HG03558 (cell line): ENCODE measurements at regions not wholly inside any gene's neighbourhood (a gene's known extent, or its start where the extent isn't known, plus 50 kb on each side); places are given as distances from the start of the nearest gene placed in this dataset.
"Not testable (repeated sequence)": the region's sequence is repeated elsewhere in the genome, so short reads cannot be mapped to it uniquely, and the experiment has no call there.

Experiments
- ATAC-seq: cut with Tn5 transposase; IDR thresholded peaks from one replicate; pipeline ENCODE4 v1.9.1; 2021; ENCODE audit warnings: moderate number of reproducible peaks; ENCODE audit not compliant: unreplicated experiment; ENCODE audit errors: extremely low read depth

DNA sequence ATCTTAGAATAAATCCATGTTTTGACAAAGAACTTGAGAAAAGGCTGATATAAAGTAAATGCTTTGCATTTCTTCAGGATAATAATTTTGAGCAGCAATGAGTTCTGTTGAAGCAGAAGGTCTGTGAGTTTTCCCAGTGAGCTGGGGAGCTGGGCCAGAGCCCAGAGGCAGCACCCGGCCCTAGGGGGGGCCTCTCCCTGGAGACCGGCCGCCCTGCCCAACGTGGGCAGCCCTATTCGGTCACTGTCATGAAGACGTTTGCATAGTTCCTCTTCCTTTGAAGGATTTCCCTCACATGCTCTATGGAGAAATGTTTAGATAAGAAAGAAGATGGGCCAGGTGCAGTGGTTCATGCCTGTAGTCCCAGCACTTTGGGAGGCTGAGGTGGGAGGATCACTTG lies 404.8 kb downstream of the THBS2 start:
- no peak for ATAC-seq

DNA sequence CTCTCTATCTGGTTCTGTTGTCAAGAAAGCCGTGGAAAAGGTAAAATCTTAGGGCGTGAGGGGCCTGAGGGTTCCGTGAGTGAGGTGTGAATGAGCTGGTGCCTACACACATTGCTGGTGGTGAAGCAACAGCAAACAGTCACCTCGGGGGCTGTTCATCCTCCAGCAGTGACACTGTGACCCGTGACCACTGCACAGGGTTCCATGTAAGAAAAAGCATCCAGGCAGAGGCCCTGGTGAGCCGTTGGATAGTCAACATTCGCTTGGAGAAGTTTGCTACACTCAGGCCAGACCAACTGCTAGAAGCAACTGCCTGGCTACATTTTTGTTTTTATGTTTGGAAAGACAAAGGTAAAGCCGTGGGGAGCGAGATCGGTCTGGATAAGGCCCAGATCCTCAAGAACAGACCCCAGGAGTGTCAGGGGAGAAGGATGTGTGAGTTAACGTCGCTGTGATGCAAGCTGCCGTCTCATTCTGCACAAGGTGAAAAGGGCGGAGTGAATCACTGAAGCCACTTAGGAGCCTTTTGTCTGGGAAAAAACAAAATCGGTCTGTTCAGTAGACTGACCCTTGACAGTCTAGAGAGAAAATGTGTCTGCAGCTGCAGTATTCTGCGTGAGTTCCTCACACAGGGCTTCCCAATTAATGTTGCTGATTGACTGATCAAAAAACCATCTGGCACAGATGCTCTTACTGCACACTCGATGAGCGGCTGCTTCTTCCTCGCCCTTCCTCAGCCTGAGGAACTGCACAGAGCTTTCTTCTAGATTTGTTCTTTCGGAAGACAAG lies 404.0 kb downstream of the SMOC2 start:
- ATAC-seq, result no peak

DNA sequence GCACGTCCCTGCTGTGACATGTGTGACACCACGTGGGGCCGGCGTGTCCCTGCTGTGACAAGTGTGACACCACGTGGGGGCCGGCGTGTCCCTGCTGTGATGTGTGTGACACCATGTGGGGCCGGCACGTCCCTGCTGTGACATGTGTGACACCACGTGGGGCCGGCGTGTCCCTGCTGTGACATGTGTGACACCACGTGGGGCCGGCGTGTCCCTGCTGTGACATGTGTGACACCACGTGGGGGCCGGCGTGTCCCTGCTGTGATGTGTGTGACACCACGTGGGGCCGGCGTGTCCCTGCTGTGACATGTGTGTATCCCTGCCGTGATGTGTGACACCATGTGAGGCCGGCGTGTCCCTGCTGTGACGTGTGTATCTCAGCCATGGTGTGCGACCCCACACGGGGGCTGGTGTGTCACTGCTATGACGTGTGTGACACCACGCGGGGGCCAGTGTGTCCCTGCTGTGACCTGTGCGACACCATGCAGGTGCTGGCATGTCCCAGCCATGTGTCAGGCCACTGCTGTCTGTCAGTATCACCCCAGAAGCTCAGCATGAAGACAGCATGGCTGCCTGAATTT lies 401.7 kb downstream of the SMOC2 start:
- not testable (repeated sequence) for ATAC-seq

DNA sequence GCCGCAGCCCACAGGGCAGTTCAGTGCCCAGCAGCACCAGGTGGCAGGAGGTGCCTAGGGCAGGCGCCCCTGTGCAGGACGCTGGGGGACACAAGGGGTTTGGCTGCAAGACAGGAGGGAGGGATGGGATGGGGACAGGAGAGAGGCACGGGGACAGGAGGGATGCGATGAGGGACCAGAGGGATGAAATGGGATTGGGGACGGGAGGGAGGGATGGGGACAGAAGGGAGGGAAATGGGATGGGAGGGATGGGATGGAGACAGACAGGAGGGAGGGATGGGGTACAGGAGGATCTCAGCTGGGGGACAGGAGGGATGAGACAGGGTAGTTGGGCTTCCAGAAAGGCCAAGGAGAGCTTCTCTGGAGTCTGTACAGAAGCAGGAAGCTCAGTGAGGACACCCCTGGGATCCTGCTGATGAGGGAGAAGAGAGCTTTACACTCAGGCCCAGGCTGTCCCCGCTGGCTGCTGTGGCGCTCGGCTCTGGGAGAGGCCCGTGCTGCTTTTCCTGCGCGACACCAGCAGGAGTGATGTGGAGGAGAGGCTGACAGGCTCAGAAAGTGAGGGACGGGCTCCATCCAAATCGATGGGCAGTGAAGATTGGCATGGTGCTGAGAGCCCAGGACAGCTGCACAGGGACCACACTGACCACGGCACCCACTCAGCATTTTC lies 400.8 kb downstream of the SMOC2 start:
- ATAC-seq, result no peak

DNA sequence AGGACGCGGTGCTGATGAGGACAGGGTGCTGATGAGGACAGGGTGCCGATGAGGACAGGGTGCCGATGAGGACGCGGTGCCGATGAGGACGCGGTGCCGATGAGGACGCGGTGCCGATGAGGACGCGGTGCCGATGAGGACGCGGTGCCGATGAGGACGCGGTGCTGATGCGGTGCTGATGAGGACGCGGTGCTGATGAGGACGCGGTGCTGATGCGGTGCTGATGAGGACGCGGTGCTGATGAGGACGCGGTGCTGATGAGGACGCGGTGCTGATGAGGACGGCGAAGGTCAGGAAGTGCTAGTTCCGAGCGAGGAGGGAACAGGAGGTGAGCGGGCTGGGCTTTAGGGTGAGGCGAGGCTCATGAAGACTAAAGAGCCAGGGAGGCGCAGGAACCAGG lies 399.9 kb downstream of the SMOC2 start:
- not testable (repeated sequence) for ATAC-seq

DNA sequence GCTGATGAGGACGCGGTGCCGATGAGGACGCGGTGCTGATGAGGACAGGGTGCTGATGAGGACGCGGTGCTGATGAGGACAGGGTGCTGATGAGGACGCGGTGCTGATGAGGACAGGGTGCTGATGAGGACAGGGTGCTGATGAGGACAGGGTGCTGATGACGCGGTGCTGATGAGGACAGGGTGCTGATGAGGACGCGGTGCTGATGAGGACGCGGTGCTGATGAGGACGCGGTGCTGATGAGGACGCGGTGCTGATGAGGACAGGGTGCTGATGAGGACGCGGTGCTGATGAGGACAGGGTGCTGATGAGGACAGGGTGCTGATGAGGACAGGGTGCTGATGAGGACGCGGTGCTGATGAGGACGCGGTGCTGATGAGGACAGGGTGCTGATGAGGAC lies 399.3 kb downstream of the SMOC2 start:
- not testable (repeated sequence) for ATAC-seq

DNA sequence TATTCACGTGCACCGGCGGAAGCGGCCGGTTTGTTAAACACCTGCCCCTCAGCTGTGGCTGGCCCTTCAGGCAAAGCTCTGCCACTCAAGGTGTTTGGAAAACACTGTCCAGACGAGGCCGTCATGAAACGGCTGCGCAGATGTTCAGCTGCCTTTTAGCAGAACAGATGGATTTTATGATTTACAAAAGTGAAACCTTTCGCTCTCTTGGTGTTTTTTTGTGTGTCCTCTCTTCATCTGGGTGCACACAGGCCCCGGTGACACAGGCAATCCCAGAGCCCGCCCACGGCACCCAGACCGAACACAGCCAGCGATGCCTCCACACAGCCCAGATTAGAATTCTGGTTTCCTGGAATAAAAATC lies 397.0 kb downstream of the SMOC2 start:
- ATAC-seq, result no peak

DNA sequence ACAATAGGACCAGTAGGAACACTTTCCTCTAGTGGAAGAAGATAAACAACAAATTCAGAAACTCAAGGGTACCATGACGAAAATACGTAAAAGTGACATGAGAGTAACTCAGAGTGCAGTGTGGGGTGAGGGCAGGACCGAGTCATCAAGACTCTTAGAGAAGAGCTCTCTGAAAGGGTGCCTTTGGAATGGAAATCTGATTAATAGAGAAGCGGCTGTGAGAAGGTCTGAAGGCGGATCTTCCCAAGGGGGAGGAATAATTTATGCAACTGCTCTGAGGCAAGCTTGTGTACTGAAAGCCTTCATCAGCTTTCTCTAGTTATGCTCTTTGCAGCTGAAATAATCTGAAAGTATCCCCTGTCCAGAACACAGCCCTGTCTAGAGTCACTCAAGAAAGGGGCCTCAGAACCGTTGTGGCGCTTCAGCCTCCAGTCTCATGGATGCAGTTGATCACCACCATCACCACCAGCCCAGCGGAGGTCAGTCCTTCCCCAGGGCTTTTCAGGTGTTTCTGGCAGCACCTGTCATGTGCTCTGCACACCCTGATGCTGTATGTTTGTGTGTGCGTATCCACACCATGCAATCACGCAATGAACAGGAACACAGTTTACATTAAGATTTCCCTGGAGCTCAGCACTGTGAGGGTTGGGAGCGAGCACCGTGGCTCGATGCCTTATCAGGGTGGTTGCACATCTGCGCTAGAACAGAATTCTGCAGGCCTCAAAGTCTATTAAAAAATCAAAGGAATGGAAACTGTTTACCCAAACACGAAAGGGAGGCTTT lies 396.5 kb downstream of the SMOC2 start:
- no peak for ATAC-seq

DNA sequence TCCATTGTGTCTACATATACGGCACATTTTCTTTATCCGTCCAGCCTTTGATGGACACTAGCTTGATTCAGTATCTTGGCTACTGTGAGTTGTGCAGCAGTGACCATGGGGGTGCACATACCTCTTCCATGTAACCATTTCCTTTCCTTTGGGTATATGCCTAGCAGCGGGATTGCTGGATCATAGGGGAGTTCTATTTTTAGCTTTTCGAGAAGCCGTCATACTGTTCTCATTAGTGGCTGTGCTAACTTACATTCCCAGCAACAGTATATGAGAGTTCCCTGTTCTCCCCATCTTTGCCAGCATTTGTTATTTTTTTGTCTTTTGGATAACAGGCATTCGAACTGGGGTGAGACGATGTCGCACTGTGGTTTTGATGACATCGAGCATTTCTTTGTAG lies 395.0 kb downstream of the SMOC2 start:
- ATAC-seq, result no peak

DNA sequence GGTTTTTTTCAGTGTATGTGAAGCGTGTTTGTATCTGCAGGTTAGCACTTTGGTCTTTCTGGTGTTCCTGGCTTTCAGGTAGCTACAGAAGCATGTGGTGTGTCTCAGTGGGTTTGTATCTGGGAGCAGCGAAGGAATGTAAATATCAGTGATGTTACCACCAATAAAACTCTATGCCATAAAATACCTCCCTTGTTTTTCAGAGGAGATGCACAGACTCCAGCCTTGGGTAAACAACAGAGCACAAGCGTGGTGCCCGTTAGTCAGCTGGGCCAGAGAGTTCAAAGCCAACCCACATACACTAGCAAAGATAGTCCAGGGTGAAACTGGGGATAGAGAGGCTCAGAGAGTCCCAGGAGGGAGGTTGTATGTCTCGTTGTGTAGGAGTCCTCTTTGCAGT lies 393.8 kb downstream of the SMOC2 start:
- ATAC-seq, result no peak

- no peak for ATAC-seq
Measured at GRCh38 chr6:168834042-168834587, 393.1 kb downstream of the SMOC2 start.

- ATAC-seq, result no peak
Measured at GRCh38 chr6:168828800-168829199, 387.8 kb downstream of the SMOC2 start.

DNA sequence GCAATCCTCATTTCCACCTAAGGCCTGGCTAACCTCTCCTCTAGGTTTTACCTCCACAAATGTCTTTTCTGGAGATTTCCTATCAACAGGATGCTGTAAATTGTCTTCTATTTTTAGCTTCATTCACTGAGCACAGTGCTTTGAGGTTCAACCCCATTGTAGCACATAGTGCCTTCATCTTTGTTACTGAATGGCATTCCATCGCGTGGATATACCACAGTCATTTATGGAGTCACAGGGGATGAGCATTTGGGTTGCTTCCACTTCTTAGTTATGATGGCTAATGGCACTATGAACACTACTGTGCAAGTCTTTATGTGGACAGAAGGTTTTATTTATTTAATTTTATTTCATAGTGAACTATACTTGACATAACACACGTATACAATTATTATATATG lies 387.1 kb downstream of the SMOC2 start:
- no peak for ATAC-seq

- ATAC-seq, result no peak
Measured at GRCh38 chr6:168827586-168827871, 386.5 kb downstream of the SMOC2 start.

DNA sequence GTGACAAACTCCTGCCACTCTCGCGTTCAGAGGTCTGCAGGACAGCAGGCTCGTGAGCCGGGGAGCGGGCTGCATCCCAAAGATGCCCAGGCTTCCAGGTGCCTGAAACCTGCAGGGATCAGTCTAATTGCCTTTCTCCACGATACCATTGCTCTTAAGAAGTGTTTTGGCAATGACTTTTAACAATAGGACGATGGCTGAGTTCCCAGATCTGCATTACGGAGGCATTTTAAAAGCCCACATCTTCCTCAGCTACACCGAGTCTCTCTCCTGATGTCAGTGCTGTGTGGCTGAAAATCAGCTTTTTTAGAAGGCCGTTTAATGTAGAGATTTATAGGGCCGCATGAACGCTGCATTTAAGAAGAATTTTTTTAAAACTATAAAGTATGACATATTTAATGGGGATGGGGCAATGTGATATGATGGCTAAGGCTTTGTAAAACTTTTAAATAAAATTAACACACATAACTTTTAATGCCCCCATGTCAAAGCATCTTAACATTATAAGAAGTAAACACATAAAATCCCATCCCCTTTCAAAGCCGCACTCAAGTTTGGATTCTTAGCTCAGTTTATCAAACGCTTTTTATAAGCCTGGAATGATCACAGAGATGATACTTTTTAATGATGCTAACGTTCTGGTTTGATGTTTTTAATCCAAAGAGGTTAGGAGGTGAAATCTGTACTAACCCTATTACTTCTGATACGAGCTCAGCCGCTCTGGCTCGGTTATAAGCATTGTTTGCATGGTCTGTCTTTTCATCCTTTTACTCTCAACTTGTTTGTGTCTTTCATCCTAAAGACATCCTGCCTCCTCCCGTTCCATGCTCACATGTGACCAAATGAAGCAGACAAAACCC lies 386.0 kb downstream of the SMOC2 start:
- ATAC-seq, result no peak

- no peak for ATAC-seq
Measured at GRCh38 chr6:168826078-168826390, 385.1 kb downstream of the SMOC2 start.

GRCh38 chr6:168825226-168826077 lies 384.5 kb downstream of the SMOC2 start:
- ATAC-seq, result no peak

GRCh38 chr6:168823397-168824212 lies 382.6 kb downstream of the SMOC2 start:
- no peak for ATAC-seq
